GM18517 (cell line): ENCODE measurements at regions not wholly inside any gene's neighbourhood (a gene's known extent, or its start where the extent isn't known, plus 50 kb on each side); places are given as distances from the start of the nearest gene placed in this dataset.
A peak's percentile ranks its signal among the peaks of the same experiment; 100 is the strongest.

Experiments used
- ATAC-seq: cut with Tn5 transposase; IDR thresholded peaks from one replicate; pipeline ENCODE4 v1.9.1; 2021; ENCODE audit warnings: mild to moderate bottlenecking, moderate library complexity; ENCODE audit not compliant: unreplicated experiment

DNA sequence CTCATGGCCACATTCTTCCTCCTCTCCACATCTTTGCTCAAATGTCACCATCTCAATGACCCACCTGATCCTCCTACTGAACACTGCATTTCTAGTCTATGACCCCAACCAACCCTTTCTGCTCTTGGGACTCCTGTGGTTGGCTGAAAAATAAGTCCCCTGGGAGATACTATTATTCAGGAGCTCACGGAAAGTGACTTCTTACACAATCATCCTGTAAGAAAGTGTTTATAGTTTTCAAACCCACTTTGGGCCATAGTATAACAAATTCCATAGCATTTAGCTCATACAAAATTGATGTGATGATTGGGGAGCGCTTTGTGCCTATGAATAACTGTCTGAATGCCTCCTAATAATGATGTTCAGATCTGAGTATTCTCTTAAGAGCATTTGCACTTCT, 161.4 kb upstream of the HS3ST1 start:
- no peak for ATAC-seq

DNA sequence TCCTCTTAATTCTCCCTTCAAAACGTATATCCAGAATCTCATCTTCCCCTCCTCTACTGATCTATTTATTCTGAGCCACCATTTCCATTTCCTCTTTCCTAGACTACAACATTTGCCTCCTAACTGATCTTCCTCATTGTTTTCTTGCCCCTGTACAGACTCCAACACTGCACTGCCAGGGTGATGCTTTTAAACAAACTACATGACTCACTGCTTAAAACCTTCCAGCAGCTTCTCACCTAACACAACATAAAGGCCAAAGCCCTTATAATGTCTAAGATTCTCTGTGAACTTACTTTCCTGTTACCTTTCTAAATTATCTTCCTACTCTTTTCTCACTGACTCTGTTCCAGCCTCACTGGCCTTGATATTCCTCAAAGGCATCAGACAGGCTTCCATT, 161.0 kb upstream of the HS3ST1 start:
- no peak for ATAC-seq

DNA sequence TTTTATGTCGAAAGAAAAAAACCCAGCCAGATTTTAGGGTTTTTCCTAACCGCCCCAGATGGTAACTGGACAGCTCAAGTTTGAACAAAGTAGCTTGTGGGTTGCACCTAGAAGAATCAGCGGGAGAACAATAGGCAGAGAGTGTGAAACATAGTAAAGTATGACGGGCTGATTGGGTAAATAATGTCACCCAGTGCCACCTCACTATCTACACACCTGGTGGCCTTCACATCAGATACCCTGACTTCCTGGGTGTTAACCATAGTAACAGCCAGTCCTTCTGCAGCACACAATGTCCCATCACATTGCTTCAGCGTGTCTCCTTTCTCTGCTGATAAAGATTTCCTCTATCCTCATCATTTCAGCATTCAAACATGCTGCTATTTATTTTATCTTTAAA, 159.1 kb upstream of the HS3ST1 start:
- no peak for ATAC-seq

DNA sequence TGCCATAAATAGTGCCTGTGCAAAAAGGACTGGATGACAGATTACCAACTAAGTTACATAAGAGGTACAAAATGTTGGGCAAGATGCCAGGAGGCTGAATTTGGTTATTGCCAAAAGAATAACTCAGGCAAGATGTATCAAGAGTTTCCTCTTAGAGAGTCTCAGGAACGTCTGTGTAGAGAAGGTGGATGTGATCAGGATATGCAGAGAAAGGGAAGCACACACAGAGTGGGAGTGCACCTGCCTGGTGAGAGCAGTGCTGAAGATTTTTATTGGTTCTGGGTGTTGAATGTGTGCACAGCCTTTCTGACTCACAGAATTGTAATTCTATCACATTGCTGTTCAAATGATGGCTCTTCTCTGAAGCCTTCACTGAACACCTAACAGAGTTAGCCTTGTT, 156.8 kb upstream of the HS3ST1 start:
- no peak for ATAC-seq

DNA sequence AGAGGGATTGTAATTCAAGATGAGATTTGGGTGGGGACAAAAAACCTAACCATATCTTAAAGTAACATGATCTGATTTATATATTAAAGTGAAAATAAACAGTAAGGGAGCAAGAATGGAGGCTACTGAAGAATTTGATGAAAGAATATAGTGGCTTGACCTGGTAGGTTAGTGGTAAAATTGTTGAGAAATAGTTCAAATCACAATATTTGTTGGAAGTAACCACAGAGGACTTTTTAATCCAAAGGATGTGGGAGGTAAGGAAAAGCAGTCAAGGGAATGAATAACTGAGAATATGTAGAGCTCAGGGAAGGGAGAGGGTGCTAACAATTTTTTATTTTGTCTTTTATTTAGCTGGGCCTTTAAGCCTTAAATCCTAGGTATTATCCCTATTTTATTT, 139.8 kb upstream of the HS3ST1 start:
- ATAC-seq, result no peak

DNA sequence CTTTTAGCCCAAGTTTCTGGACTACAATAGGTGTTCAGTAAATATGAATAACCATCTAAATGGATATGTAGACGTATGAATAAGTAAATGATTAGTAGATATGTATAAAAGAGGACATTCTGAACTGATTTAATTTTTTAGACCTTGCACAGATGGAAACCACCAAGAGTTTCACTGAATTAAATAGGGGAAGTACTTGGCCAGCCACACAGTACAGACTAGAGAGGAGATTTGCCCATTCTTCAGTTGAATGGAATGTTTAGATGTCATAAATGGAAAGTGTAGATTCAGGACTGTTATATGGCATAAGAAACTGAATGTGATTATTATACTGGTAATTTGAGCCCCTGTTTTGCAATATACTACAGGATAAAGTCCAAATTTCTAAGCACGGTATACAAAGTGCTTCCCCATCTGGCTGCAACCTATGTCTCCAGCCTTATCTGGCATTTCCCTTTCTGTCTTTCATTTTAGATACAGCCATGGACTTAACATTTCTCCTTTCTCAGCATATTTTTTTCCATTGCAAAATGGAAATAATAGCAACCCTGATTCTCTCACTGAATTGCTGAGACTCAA, 137.8 kb upstream of the HS3ST1 start:
- peak; percentile 80 for ATAC-seq

DNA sequence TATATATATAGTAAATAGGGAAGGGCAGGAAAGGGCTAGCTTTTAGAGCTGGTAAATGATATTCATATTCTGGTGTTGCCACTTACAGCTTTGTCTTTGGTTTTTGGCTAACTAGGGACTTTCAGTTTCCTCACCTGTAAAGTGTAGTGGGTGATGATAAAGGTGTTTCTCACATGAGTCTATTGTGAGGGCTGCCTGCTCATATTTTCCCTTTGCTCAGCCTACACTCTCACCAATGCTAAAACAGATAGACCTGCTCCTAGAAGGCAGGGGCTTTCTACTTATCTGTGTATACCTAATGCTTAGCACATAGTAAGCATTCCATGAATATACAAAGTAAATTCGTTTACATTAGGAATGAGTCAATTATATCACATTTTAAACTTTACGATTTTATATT, 137.2 kb upstream of the HS3ST1 start:
- ATAC-seq, result peak; percentile 64

DNA sequence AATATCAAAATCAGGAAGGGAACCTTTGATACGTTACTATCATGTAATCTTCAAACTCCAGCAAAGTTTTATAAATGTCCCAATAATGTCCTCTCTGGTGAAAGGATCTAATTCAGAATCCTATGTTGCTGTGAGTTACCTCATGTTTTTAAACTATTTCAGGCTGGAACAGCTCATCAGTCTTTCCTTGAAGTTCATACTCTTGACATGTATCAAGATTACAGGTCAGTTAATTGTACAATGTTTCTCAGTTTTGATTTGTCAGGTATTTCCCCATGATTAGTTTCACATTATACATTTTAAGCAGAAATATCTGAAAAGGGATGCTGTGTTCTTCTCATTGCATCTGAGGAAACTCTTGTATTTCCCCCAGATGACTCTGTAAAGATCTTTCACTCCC, 136.5 kb upstream of the HS3ST1 start:
- no peak for ATAC-seq

DNA sequence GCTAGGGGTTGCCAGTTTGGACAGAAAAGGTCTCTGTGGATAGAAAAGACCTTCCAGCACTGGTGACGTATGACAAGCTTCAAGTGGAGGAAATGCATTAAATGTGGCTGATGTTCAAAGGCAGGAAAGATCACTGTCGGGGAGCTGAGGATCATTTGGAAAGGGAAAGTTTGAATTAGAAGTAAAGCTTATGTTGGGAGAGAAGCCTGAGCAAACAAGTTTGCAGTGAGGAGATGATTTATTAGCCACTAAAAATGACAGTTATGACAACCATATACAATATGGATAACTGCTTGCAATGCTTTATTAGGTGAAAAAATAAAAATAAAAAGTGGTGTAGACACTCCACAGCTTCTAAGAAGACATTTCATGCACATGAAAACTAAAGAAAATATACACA, 135.3 kb upstream of the HS3ST1 start:
- ATAC-seq, result no peak

DNA sequence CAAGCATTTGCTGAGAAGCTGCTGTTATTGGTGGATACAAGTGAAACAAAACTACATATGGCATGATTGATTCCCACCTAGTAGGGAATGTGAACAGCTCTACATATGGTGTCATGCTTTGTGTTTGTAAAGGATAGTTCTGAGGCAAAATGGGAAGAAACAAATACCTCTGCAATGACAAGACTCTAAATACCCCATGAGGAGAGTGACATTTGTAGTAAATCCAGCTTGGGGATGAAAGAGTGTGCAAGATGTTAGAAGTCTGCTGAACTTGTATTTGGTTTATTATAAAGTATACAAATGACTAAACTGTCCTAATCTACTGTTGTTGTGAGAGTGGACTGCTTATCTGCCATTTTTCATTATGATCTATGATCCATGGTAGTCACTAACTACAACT, 120.8 kb upstream of the HS3ST1 start:
- ATAC-seq, result no peak

DNA sequence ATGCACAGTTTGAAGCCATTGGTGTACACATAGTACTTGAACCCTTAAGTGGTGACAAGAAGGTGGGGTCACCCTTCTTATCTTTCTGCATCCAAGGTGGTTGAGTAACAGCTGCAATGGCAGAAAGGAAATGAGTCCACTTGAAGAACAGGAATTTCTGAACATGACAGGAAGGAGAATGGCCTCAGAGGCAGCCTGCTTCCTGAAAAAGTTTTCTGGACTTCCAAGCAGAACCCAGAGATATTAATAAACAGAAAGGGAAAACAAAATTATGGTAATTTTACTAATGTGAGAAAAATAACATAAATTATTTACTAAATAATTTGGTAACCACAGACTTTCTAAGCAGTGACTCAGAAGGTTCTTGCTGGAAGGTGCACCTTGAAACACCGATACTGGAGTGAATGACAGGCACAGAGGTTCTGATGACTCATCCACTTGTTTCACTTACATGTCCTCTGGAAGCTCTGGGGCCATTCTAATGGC, 119.9 kb upstream of the HS3ST1 start:
- ATAC-seq, result peak; percentile 90

DNA sequence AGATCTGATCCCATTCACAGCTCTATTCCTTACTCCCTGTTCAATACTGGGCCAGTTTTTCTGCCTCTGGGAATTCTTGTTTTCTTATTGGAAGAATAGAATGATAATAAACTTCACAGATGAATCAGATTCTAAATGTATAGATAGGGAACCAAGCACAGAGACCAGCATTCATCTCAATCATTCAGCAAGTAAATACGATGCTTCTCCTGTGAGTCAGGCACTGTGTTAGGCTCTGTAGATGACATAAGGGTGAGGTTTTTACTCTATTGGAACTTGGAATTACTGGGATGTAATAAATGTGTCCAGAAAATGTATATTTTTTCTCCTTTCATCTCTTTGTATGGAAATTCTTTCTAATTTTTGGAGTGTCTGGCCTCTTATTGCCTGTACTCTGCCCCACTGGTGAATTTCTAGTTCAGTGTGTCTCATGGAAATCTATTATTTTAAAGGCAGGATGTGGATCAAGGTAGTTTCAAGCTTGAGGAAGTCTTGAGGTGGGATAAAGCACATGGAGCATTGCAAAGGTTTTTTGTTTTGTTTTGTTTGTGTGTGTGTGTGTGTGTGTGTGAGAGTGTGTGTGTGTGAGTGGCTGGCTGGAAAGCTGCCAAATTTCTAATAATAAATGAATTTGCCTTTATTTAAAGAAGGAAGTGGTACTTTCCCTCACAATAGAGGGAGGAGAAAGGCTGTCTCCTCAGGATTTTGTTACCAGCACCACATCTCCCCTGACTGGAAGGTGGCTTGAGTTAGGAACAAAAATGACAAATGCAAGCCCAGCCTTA, 117.9 kb upstream of the HS3ST1 start:
- ATAC-seq, result no peak

DNA sequence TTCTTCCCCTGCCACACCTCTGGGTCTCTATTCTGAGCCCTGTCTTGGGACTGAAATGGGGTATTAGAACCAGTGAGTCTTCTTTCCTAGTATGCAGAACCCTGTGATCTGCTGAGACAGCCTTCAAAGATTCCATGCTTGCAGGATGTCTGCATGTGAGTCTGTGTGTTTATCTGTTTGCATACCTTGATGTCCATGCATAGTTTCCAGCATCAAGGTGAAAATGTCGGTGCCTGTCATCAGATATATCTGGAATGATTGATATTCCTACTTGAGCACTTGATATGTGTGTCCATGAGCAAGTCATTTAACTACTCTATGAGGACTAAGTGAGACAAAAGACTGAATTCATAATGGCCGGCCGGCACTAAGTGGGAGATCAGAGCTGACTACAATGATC, 117.0 kb upstream of the HS3ST1 start:
- ATAC-seq, result no peak

DNA sequence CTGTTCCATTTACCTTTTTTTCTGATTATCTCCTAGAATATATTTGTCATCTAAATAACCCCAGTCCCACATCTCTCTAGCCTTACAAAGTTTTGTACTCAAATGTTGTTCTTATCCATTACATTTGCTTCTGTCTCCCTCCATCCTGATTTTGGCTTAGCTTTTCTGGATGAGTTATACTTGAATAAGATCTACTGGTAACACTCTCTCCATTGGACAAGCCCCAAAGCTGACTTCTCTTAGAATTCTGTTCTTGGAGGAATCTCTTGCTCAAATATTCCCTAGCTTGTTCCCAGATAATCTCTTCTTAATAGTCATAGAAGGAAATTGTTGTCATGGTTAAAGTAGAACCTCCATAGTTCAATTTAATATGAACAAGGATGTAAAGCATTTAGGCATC, 115.5 kb upstream of the HS3ST1 start:
- no peak for ATAC-seq

DNA sequence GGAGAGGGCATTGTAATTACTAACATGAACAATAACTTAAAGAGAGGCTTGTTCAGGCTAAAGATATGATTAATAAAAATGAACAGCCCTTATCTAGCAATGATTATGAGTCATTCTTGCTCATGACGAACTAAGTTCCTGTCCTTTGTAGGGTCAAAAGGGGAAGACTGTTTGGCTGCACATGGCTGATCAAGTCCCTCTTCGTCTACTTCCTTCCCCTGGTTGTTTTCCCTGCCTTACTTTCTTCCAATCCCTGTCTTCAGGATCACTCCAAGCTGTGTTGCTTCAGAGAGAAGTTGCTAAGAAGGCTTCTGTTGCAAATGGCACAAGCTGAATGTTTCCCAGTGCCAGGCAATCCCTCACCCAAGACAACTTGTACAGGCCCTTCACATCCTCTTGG, 115.0 kb upstream of the HS3ST1 start:
- no peak for ATAC-seq

DNA sequence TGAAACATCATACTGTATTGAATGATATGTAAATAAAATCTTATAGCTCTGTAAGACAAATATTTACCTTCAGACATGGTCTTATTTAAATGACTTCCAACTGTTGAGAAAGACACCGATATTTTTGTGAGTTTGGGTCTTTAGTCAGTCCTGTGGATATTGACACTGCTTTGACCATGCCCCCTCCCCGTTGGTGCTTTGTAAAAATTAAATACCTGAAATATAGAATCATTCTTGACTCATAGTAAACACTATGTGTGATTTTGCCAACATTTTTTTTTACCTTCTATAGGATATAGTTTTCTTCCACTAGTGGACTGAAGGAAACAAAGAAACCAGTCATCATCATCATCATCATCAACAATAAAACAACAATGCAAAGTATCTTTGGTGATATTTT, 114.3 kb upstream of the HS3ST1 start:
- no peak for ATAC-seq

DNA sequence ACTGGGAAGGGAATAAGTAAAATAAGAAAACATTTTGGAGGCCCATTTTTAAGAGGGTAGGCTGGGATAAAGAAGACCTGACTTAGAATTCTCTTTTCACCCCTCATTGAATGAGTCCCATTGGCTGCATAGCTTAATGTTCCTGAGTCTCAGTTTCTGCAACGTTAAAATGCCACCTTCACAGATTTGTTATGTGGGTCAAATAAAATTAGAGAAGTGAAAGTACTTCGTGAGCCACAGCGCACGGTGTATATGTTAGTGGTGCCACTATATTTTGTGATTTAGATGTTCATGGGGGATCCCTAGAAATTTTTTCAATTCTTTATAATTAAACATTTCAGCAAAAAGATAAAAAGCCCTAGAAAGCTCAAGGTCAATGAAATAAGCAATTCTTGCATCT, 109.2 kb upstream of the HS3ST1 start:
- ATAC-seq, result no peak

DNA sequence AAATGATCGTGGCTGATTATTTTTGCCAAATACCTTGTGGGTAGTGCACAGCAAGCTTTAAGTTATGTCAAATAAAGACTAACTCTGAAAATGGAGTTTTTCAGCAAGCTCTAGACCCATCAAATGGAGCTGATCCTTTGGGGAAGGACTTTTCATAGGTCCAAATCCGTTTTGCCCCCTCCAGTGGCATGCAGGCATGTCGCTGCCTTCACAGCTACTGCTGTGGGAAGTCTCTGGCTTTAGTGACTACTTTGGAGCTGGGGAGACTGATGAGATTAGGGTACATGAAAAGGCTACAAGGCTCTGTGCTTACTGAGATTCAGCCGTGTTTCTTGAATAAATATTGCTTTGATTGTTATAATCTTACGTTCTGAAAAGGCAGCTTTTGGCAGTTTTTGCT, 106.6 kb upstream of the HS3ST1 start:
- ATAC-seq, result no peak

DNA sequence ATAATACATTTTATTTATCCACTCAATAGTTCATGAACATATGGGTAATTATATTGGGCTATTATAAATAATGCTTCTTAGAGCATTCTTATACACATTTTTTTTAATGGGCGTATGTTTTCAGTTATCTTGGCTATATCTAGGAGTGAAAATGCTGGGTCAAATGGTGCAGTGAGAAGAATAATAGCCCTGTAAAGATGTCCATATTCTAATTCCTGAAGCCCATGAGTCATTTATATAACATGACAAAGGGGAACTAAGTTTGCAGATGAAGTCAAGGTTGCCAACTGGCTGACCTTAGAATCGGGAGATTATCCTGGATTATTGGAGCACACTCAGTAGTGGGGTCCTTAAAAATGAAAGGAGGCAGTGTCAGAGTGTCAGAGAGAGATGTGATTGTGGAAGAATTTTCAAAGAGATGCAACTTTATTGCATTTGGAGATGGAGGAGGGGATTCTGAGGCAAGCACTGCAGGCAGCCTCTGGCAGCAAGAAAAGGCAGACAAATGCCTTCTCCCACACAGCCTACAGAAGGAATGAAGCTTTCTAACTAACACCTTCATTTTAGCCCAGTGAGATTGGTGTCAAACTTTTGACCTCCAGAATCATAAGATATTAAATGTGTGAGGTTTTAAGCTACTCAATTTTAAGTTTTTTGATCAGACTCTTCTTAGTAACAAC, 106.1 kb upstream of the HS3ST1 start:
- no peak for ATAC-seq

DNA sequence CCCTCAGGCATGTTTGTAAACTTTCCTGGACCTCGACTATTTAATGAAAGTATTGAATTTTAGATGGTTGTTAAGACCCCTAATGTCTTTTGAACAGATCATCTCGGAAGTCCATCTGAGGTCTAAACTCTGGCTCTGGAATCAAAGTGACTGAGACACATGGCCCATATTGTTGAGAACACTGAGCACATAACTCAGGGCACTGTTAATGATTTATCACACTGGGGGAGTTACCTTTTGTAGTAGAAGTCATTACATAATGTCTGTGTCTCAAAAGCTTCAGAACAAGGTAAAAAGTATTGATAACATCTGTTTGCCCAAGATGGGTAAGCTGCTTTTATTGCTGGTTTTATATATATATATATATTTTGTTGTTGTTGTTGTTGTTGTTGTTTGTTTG, 103.4 kb upstream of the HS3ST1 start:
- ATAC-seq, result no peak

DNA sequence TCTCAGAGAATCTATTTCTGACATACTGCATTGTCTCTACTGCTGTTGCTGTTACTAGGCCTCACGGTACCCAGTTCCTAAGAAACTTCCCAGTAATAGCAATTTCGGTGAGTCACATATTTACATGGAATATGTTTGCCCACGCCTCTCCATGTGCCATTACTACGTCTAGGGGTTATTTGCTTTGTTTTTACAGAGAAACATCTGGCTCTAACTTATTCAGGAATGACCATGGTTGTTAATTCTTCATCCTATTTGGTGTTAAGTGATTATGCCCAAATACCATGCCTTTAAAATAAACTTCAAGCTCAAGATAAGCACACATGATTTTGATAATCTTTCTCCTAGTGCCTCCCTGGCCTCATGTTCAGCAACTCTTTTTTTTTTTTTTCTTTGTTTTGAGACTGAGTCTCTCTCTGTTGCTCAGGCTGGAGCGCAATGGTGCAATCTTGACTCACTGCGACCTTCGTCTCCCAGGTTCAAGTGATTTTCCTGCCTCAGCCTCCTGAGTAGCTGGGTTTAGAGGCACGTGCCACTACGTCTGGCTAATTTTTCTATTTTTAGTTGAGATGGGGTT, 101.0 kb upstream of the HS3ST1 start:
- no peak for ATAC-seq

DNA sequence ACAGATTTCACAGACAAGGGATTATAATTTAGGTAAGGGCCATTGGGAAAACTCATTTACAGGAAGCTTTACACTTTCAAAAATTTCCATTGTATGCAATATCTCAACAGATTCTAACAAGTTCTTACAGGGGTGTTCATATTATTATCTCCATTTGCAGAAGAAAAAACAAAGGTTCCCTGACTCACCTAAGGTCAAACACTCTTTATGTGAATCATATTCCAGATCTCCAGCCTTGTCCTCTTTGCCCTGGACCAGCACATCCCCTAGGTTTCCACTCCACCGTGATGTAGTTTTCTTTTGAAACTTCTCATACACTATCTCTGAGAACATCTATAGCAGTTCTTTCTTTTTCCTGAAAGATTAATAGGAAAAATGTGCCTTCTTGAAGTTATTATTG, 96.4 kb upstream of the HS3ST1 start:
- ATAC-seq, result no peak
